Bronchial epithelial cell (primary cell): ENCODE measurements at regions not wholly inside any gene's neighbourhood (a gene's known extent, or its start where the extent isn't known, plus 50 kb on each side); places are given as distances from the start of the nearest gene placed in this dataset.

Experiments
- DNase-seq: peaks from one replicate; pipeline ENCODE4 v3.0.0-alpha.2; 2010; ENCODE audit warnings: low read depth
- FAIRE-seq: peaks from 2 replicates; lab custom pipeline; 2011; peaks lifted over from hg19 to GRCh38; lab: Jason Lieb, UNC
- H3K27me3 ChIP-seq: 2 replicates; pipeline ENCODE4 v1.5.1; 2011; ENCODE audit warnings: low read length; ENCODE audit not compliant: control insufficient read depth, insufficient read depth
- H3K36me3 ChIP-seq: 2 replicates; pipeline ENCODE4 v1.5.1; 2011; ENCODE audit warnings: low read length; ENCODE audit not compliant: control insufficient read depth, insufficient read depth
- H3K4me3 ChIP-seq: 2 replicates; pipeline ENCODE4 v1.5.1; 2011; ENCODE audit warnings: mild to moderate bottlenecking, low read depth, low read length, control low read depth
- CTCF ChIP-seq: IDR thresholded peaks from 2 replicates; pipeline ENCODE4 v1.5.1; 2011; ENCODE audit warnings: mild to moderate bottlenecking, moderate library complexity, low read length, control low read depth, inconsistent platforms; ENCODE audit not compliant: insufficient read depth, severe bottlenecking

- no peak for FAIRE-seq
- TF ChIP-seq CTCF = no peak
- no peaks in the 10 kb centered on the region for H3K27me3 ChIP-seq
- no peaks in the 10 kb centered on the region for H3K36me3 ChIP-seq
- H3K4me3 ChIP-seq = no peak overlapping the region
- DNase-seq = no peak
These were observed 260.8 kb downstream of the TTC8 start for GRCh38 chr14:89085231-89085731.

- TF ChIP-seq CTCF = no peak
- no peak for DNase-seq
- FAIRE-seq = no peak
These were observed 261.4 kb downstream of the TTC8 start for GRCh38 chr14:89085737-89086382.

GRCh38 chr14:89088530-89088929 is 264.1 kb downstream of the TTC8 start:
- Histone ChIP-seq H3K36me3 (no peaks in the 10 kb centered on the region), H3K27me3 (no peaks in the 10 kb centered on the region), H3K4me3 (no peak overlapping the region)
- FAIRE-seq (no peak), DNase-seq (no peak)
- no peak for TF ChIP-seq CTCF

More at GRCh38 chr14:89085737-89086382, 261.4 kb downstream of the TTC8 start:
- Histone ChIP-seq H3K4me3 (no peak overlapping the region), H3K36me3 (no peaks in the 10 kb centered on the region), H3K27me3 (no peaks in the 10 kb centered on the region)

- no peak for DNase-seq
- no peaks in the 10 kb centered on the region for H3K27me3 ChIP-seq
- FAIRE-seq = no peak
- no peak for TF ChIP-seq CTCF
- H3K36me3 ChIP-seq = no peaks in the 10 kb centered on the region
- H3K4me3 ChIP-seq = no peak overlapping the region
These were observed 264.9 kb downstream of the TTC8 start for GRCh38 chr14:89089330-89089729.

GRCh38 chr14:89091781-89092180 is 267.3 kb downstream of the TTC8 start:
- no peak for DNase-seq
- Histone ChIP-seq H3K27me3 (no peaks in the 10 kb centered on the region), H3K4me3 (no peak overlapping the region), H3K36me3 (no peaks in the 10 kb centered on the region)
- no peak for TF ChIP-seq CTCF
- no peak for FAIRE-seq

- TF ChIP-seq CTCF = no peak
- Histone ChIP-seq H3K27me3 (no peaks in the 10 kb centered on the region), H3K4me3 (no peak overlapping the region), H3K36me3 (no peaks in the 10 kb centered on the region)
- peak; percentile 12 for DNase-seq
- no peak for FAIRE-seq
These were observed 268.8 kb downstream of the TTC8 start for GRCh38 chr14:89093083-89093730.
